SK-N-SH (cell line): ENCODE measurements at regions not wholly inside any gene's neighbourhood (a gene's known extent, or its start where the extent isn't known, plus 50 kb on each side); places are given as distances from the start of the nearest gene placed in this dataset.

ENCODE experiments used
- CTCF ChIA-PET: fragments of 300-600, 350-600 bp; formaldehyde crosslinking; extraction: SDS; loops from one replicate; lab custom pipeline; 2021; lab: Yijun Ruan, JAX
- POLR2A ChIA-PET: fragments of 350-600 bp; sonication (Branson Sonifier 250); formaldehyde crosslinking; extraction: SDS; loops from one replicate; lab custom pipeline; 2020; ENCODE audit warnings: antibody characterized with exemption, inconsistent platforms; lab: Yijun Ruan, JAX
- DNase-seq: peaks from one replicate; pipeline ENCODE4 v3.0.0; 2012
- H2AFZ ChIP-seq: fragments of 200-600 bp; sonication (generic); 2 replicates; pipeline ENCODE4 v1.8.1; 2016; ENCODE audit warnings: antibody characterized with exemption, mild to moderate bottlenecking, low read depth
- H3F3A ChIP-seq: fragments of 200-600 bp; sonication (generic); replicated peaks from 2 replicates; pipeline ENCODE3; 2016; ENCODE audit warnings: antibody characterized with exemption, mild to moderate bottlenecking; ENCODE audit not compliant: insufficient read depth
- H3K27ac ChIP-seq, 2 experiments: fragments of 200-500 bp in 1 of 2; fragments of 200-600 bp in 1 of 2; sonication (Bioruptor generic) in 1 of 2; sonication (generic), shearing (Covaris generic) in 1 of 2; 2 replicates each; pipeline versions ENCODE4 v1.5.1 to v1.6.1; 2014 to 2016; ENCODE audit warnings: low read depth in 2 of 2, inconsistent platforms in 1 of 2, low read length in 1 of 2, mild to moderate bottlenecking in 1 of 2, mixed read lengths in 1 of 2
- H3K27me3 ChIP-seq: fragments of 200-600 bp; sonication (generic), shearing (Covaris generic); 2 replicates; pipeline ENCODE4 v1.6.1; 2016; ENCODE audit warnings: mixed run types; ENCODE audit not compliant: insufficient read depth
- H3K36me3 ChIP-seq, 2 experiments: fragments of 200-500 bp in 1 of 2; fragments of 200-600 bp in 1 of 2; sonication (Bioruptor generic) in 1 of 2; sonication (generic) in 1 of 2; replicated peaks in 1 of 2; 2 replicates each; pipeline versions ENCODE3 to v1.5.1; 2014 to 2016; ENCODE audit warnings: low read length in 1 of 2, mild to moderate bottlenecking in 1 of 2; ENCODE audit not compliant: insufficient read depth in 2 of 2, control insufficient read depth in 1 of 2
- H3K4me1 ChIP-seq, 2 experiments: fragments of 200-500 bp in 1 of 2; fragments of 200-600 bp in 1 of 2; sonication (Bioruptor generic) in 1 of 2; sonication (generic), shearing (Covaris generic) in 1 of 2; 2 replicates each; pipeline versions ENCODE4 v1.5.1 to v1.6.1; 2014 to 2016; ENCODE audit warnings: low read depth in 1 of 2, low read length in 1 of 2, mixed run types in 1 of 2; ENCODE audit not compliant: insufficient read depth in 2 of 2, control insufficient read depth in 1 of 2
- H3K4me2 ChIP-seq: fragments of 200-600 bp; sonication (generic), shearing (Covaris generic); 2 replicates; pipeline ENCODE4 v1.6.1; 2017; ENCODE audit warnings: mixed run types
- H3K4me3 ChIP-seq, 2 experiments: fragments of 200-500 bp in 1 of 2; fragments of 200-600 bp in 1 of 2; sonication (Bioruptor generic) in 1 of 2; sonication (generic), shearing (Covaris generic) in 1 of 2; 2 replicates each; pipeline versions ENCODE4 v1.5.1 to v1.8.1; 2014 to 2016; ENCODE audit warnings: low read depth in 2 of 2, inconsistent platforms in 1 of 2, low read length in 1 of 2, mild to moderate bottlenecking in 1 of 2, mixed read lengths in 1 of 2, moderate library complexity in 1 of 2
- H3K79me2 ChIP-seq: fragments of 200-600 bp; sonication (generic); 2 replicates; pipeline ENCODE4 v1.8.1; 2017; ENCODE audit warnings: mild to moderate bottlenecking; ENCODE audit not compliant: insufficient read depth
- H3K9ac ChIP-seq: fragments of 200-600 bp; sonication (generic); 2 replicates; pipeline ENCODE4 v1.6.1; 2017; ENCODE audit warnings: mixed run types
- H3K9me2 ChIP-seq: fragments of 200-600 bp; sonication (generic); 2 replicates; pipeline ENCODE4 v1.6.1; 2017; ENCODE audit warnings: mixed run types
- H3K9me3 ChIP-seq: fragments of 200-600 bp; sonication (generic); 2 replicates; pipeline ENCODE4 v1.6.1; 2017; ENCODE audit warnings: mixed run types, mild to moderate bottlenecking, moderate library complexity
- H4K20me1 ChIP-seq: fragments of 200-600 bp; sonication (generic); 2 replicates; pipeline ENCODE4 v1.6.1; 2017; ENCODE audit warnings: mild to moderate bottlenecking, mixed run types; ENCODE audit not compliant: insufficient read depth
- EP300 ChIP-seq, 2 experiments: IDR thresholded peaks; 2 replicates each; pipeline versions ENCODE4 v1.4.0 to v1.6.1; 2012; ENCODE audit warnings: borderline replicate concordance in 1 of 2, low read depth in 1 of 2, low read length in 1 of 2
- FOXM1 ChIP-seq: IDR thresholded peaks from 2 replicates; pipeline ENCODE4 v1.4.0; 2012; ENCODE audit warnings: low read depth, mild to moderate bottlenecking
- GATA2 ChIP-seq: sonication (generic); formaldehyde crosslinking; IDR thresholded peaks from 2 replicates; pipeline ENCODE4 v1.5.0; 2020; ENCODE audit warnings: mild to moderate bottlenecking, missing genetic modification reagents
- JUND ChIP-seq: IDR thresholded peaks from 2 replicates; pipeline ENCODE4 v1.4.0; 2012
- MEF2A ChIP-seq: IDR thresholded peaks from 2 replicates; pipeline ENCODE4 v1.4.0; 2012; ENCODE audit warnings: low read depth, borderline replicate concordance
- NFIC ChIP-seq: IDR thresholded peaks from 2 replicates; pipeline ENCODE4 v1.4.0; 2012; ENCODE audit warnings: borderline replicate concordance
- NRF1 ChIP-seq: IDR thresholded peaks from 2 replicates; pipeline ENCODE4 v1.6.1; 2012; ENCODE audit warnings: low read depth, mild to moderate bottlenecking, low read length
- RAD21 ChIP-seq: IDR thresholded peaks from 2 replicates; pipeline ENCODE4 v1.6.1; 2012; ENCODE audit warnings: mild to moderate bottlenecking, low read length
- RCOR1 ChIP-seq: fragments of 150-350 bp; IDR thresholded peaks from 2 replicates; pipeline ENCODE4 v1.6.1; 2017; ENCODE audit warnings: antibody characterized with exemption, low read length
- RFX5 ChIP-seq: IDR thresholded peaks from 2 replicates; pipeline ENCODE4 v1.6.1; 2012; ENCODE audit warnings: mild to moderate bottlenecking, improper control_type of control experiment, low read length
- RXRA ChIP-seq: IDR thresholded peaks from 2 replicates; pipeline ENCODE4 v1.4.0; 2012; ENCODE audit warnings: low read depth, mild to moderate bottlenecking, borderline replicate concordance
- SMC3 ChIP-seq: IDR thresholded peaks from 2 replicates; pipeline ENCODE4 v1.6.1; 2012; ENCODE audit warnings: low read depth, low read length, improper control_type of control experiment
- TAF1 ChIP-seq: IDR thresholded peaks from 2 replicates; pipeline ENCODE4 v1.6.1; 2012; ENCODE audit warnings: low read depth, mild to moderate bottlenecking, low read length, moderate library complexity, borderline replicate concordance
- WGBS: methylation state at CpG from one replicate; pipeline ENCODE4 v1.1.6; 2017; ENCODE audit warnings: low lambda C conversion rate; 5-methylcytosine and 5-hydroxymethylcytosine counted together
- TF ChIP-seq, protein P1 (sequence below): IDR thresholded peaks from 2 replicates; pipeline ENCODE4 v1.6.1; 2012; ENCODE audit warnings: mild to moderate bottlenecking, low read depth, low read length, moderate library complexity
- TF ChIP-seq, protein P2 (sequence below): fragments of 150-350 bp; IDR thresholded peaks from 2 replicates; pipeline ENCODE4 v1.6.1; 2016; ENCODE audit warnings: mild to moderate bottlenecking, low read depth, low read length
- TF ChIP-seq, protein P3 (sequence below): fragments of 200-600 bp; sonication (generic); IDR thresholded peaks from 2 replicates; pipeline ENCODE4 v1.6.1; 2017; ENCODE audit warnings: antibody characterized with exemption, mild to moderate bottlenecking, moderate library complexity
- TF ChIP-seq, protein P4 (sequence below): IDR thresholded peaks from 2 replicates; pipeline ENCODE4; 2012

DNA sequence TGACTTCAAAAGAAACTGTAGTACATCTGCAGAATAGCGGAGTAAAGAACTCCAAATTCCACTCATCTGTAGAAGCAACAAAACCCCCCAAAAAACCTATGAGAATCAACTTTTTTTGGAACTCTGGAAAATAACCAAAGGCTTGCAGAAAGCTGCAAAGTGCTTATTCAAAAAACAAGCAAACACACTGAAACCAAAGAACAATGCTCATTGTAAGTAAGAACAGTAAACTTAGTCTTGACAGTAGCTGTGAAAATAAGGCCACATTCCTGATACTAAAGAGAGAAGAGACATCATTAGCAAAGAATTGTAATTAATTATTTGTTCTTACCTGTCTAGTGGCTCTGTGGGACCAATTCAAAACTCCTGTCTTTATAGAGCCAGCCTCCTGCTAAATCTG is 534.3 kb upstream of the C16orf82 start:
- H2AFZ ChIP-seq, result no peak overlapping the region
- H3K4me2 ChIP-seq, result no peak overlapping the region
- H3K36me3 ChIP-seq, result no peaks in the 10 kb centered on the region
- no peaks in the 10 kb centered on the region for H3K79me2 ChIP-seq
- no peaks in the 10 kb centered on the region for H3K9me2 ChIP-seq
- no peak for DNase-seq
- no peaks in the 10 kb centered on the region for H4K20me1 ChIP-seq
- no peaks in the 10 kb centered on the region for H3F3A ChIP-seq
- ChIA-PET CTCF (interaction anchor here (1.2 kb wide), 1 partner anchor 8 kb away, joined by 4 read pairs; no protein-coding TSS in a partner anchor), POLR2A (no interaction called here)
- no peak overlapping the region for H3K4me3 ChIP-seq
- TF ChIP-seq TAF1, result no peak
- no peak for TF ChIP-seq GATA2
- TF ChIP-seq EP300 (IDR thresholded peaks at IDR 0.05; ENCODE audit: borderline replicate concordance in 1 of 2, low read depth in 1 of 2, low read length in 1 of 2), result no peak
- TF ChIP-seq, protein P1, sequence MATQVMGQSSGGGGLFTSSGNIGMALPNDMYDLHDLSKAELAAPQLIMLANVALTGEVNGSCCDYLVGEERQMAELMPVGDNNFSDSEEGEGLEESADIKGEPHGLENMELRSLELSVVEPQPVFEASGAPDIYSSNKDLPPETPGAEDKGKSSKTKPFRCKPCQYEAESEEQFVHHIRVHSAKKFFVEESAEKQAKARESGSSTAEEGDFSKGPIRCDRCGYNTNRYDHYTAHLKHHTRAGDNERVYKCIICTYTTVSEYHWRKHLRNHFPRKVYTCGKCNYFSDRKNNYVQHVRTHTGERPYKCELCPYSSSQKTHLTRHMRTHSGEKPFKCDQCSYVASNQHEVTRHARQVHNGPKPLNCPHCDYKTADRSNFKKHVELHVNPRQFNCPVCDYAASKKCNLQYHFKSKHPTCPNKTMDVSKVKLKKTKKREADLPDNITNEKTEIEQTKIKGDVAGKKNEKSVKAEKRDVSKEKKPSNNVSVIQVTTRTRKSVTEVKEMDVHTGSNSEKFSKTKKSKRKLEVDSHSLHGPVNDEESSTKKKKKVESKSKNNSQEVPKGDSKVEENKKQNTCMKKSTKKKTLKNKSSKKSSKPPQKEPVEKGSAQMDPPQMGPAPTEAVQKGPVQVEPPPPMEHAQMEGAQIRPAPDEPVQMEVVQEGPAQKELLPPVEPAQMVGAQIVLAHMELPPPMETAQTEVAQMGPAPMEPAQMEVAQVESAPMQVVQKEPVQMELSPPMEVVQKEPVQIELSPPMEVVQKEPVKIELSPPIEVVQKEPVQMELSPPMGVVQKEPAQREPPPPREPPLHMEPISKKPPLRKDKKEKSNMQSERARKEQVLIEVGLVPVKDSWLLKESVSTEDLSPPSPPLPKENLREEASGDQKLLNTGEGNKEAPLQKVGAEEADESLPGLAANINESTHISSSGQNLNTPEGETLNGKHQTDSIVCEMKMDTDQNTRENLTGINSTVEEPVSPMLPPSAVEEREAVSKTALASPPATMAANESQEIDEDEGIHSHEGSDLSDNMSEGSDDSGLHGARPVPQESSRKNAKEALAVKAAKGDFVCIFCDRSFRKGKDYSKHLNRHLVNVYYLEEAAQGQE, result no peak
- TF ChIP-seq FOXM1, result no peak
- TF ChIP-seq RFX5, result no peak
- TF ChIP-seq, protein P2, sequence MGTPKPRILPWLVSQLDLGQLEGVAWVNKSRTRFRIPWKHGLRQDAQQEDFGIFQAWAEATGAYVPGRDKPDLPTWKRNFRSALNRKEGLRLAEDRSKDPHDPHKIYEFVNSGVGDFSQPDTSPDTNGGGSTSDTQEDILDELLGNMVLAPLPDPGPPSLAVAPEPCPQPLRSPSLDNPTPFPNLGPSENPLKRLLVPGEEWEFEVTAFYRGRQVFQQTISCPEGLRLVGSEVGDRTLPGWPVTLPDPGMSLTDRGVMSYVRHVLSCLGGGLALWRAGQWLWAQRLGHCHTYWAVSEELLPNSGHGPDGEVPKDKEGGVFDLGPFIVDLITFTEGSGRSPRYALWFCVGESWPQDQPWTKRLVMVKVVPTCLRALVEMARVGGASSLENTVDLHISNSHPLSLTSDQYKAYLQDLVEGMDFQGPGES, result no peak
- TF ChIP-seq, protein P3, sequence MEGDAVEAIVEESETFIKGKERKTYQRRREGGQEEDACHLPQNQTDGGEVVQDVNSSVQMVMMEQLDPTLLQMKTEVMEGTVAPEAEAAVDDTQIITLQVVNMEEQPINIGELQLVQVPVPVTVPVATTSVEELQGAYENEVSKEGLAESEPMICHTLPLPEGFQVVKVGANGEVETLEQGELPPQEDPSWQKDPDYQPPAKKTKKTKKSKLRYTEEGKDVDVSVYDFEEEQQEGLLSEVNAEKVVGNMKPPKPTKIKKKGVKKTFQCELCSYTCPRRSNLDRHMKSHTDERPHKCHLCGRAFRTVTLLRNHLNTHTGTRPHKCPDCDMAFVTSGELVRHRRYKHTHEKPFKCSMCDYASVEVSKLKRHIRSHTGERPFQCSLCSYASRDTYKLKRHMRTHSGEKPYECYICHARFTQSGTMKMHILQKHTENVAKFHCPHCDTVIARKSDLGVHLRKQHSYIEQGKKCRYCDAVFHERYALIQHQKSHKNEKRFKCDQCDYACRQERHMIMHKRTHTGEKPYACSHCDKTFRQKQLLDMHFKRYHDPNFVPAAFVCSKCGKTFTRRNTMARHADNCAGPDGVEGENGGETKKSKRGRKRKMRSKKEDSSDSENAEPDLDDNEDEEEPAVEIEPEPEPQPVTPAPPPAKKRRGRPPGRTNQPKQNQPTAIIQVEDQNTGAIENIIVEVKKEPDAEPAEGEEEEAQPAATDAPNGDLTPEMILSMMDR, result no peak
- TF ChIP-seq JUND, result no peak
- TF ChIP-seq NRF1, result no peak
- TF ChIP-seq SMC3, result no peak
- TF ChIP-seq RCOR1, result no peak
- TF ChIP-seq, protein P4, sequence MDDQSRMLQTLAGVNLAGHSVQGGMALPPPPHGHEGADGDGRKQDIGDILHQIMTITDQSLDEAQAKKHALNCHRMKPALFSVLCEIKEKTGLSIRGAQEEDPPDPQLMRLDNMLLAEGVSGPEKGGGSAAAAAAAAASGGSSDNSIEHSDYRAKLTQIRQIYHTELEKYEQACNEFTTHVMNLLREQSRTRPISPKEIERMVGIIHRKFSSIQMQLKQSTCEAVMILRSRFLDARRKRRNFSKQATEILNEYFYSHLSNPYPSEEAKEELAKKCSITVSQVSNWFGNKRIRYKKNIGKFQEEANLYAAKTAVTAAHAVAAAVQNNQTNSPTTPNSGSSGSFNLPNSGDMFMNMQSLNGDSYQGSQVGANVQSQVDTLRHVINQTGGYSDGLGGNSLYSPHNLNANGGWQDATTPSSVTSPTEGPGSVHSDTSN, result no peak
- TF ChIP-seq MEF2A, result no peak
- no peak for TF ChIP-seq RAD21
- no peak for TF ChIP-seq NFIC
- TF ChIP-seq RXRA, result no peak
- H3K9ac ChIP-seq, result no peak overlapping the region
- no peak overlapping the region for H3K27ac ChIP-seq
- no peaks in the 10 kb centered on the region for H3K9me3 ChIP-seq
- no peaks in the 10 kb centered on the region for H3K4me1 ChIP-seq
- 21% methylated on average over 1 of the region's 1 CpG for WGBS
- no peaks in the 10 kb centered on the region for H3K27me3 ChIP-seq
